SK-N-SH (cell line): ENCODE measurements at regions not wholly inside any gene's neighbourhood (a gene's known extent, or its start where the extent isn't known, plus 50 kb on each side); places are given as distances from the start of the nearest gene placed in this dataset.

Source experiments
- CTCF ChIA-PET: fragments of 300-600, 350-600 bp; formaldehyde crosslinking; extraction: SDS; loops from one replicate; lab custom pipeline; 2021; lab: Yijun Ruan, JAX
- POLR2A ChIA-PET: fragments of 350-600 bp; sonication (Branson Sonifier 250); formaldehyde crosslinking; extraction: SDS; loops from one replicate; lab custom pipeline; 2020; ENCODE audit warnings: antibody characterized with exemption, inconsistent platforms; lab: Yijun Ruan, JAX
- DNase-seq: peaks from one replicate; pipeline ENCODE4 v3.0.0; 2012
- H2AFZ ChIP-seq: fragments of 200-600 bp; sonication (generic); 2 replicates; pipeline ENCODE4 v1.8.1; 2016; ENCODE audit warnings: antibody characterized with exemption, mild to moderate bottlenecking, low read depth
- H3F3A ChIP-seq: fragments of 200-600 bp; sonication (generic); replicated peaks from 2 replicates; pipeline ENCODE3; 2016; ENCODE audit warnings: antibody characterized with exemption, mild to moderate bottlenecking; ENCODE audit not compliant: insufficient read depth
- H3K27ac ChIP-seq, 2 experiments: fragments of 200-500 bp in 1 of 2; fragments of 200-600 bp in 1 of 2; sonication (Bioruptor generic) in 1 of 2; sonication (generic), shearing (Covaris generic) in 1 of 2; 2 replicates each; pipeline versions ENCODE4 v1.5.1 to v1.6.1; 2014 to 2016; ENCODE audit warnings: low read depth in 2 of 2, inconsistent platforms in 1 of 2, low read length in 1 of 2, mild to moderate bottlenecking in 1 of 2, mixed read lengths in 1 of 2
- H3K27me3 ChIP-seq: fragments of 200-600 bp; sonication (generic), shearing (Covaris generic); 2 replicates; pipeline ENCODE4 v1.6.1; 2016; ENCODE audit warnings: mixed run types; ENCODE audit not compliant: insufficient read depth
- H3K36me3 ChIP-seq, 2 experiments: fragments of 200-500 bp in 1 of 2; fragments of 200-600 bp in 1 of 2; sonication (Bioruptor generic) in 1 of 2; sonication (generic) in 1 of 2; replicated peaks in 1 of 2; 2 replicates each; pipeline versions ENCODE3 to v1.5.1; 2014 to 2016; ENCODE audit warnings: low read length in 1 of 2, mild to moderate bottlenecking in 1 of 2; ENCODE audit not compliant: insufficient read depth in 2 of 2, control insufficient read depth in 1 of 2
- H3K4me1 ChIP-seq, 2 experiments: fragments of 200-500 bp in 1 of 2; fragments of 200-600 bp in 1 of 2; sonication (Bioruptor generic) in 1 of 2; sonication (generic), shearing (Covaris generic) in 1 of 2; 2 replicates each; pipeline versions ENCODE4 v1.5.1 to v1.6.1; 2014 to 2016; ENCODE audit warnings: low read depth in 1 of 2, low read length in 1 of 2, mixed run types in 1 of 2; ENCODE audit not compliant: insufficient read depth in 2 of 2, control insufficient read depth in 1 of 2
- H3K4me2 ChIP-seq: fragments of 200-600 bp; sonication (generic), shearing (Covaris generic); 2 replicates; pipeline ENCODE4 v1.6.1; 2017; ENCODE audit warnings: mixed run types
- H3K4me3 ChIP-seq, 2 experiments: fragments of 200-500 bp in 1 of 2; fragments of 200-600 bp in 1 of 2; sonication (Bioruptor generic) in 1 of 2; sonication (generic), shearing (Covaris generic) in 1 of 2; 2 replicates each; pipeline versions ENCODE4 v1.5.1 to v1.8.1; 2014 to 2016; ENCODE audit warnings: low read depth in 2 of 2, inconsistent platforms in 1 of 2, low read length in 1 of 2, mild to moderate bottlenecking in 1 of 2, mixed read lengths in 1 of 2, moderate library complexity in 1 of 2
- H3K79me2 ChIP-seq: fragments of 200-600 bp; sonication (generic); 2 replicates; pipeline ENCODE4 v1.8.1; 2017; ENCODE audit warnings: mild to moderate bottlenecking; ENCODE audit not compliant: insufficient read depth
- H3K9ac ChIP-seq: fragments of 200-600 bp; sonication (generic); 2 replicates; pipeline ENCODE4 v1.6.1; 2017; ENCODE audit warnings: mixed run types
- H3K9me2 ChIP-seq: fragments of 200-600 bp; sonication (generic); 2 replicates; pipeline ENCODE4 v1.6.1; 2017; ENCODE audit warnings: mixed run types
- H3K9me3 ChIP-seq: fragments of 200-600 bp; sonication (generic); 2 replicates; pipeline ENCODE4 v1.6.1; 2017; ENCODE audit warnings: mixed run types, mild to moderate bottlenecking, moderate library complexity
- H4K20me1 ChIP-seq: fragments of 200-600 bp; sonication (generic); 2 replicates; pipeline ENCODE4 v1.6.1; 2017; ENCODE audit warnings: mild to moderate bottlenecking, mixed run types; ENCODE audit not compliant: insufficient read depth
- ELF1 ChIP-seq: IDR thresholded peaks from 2 replicates; pipeline ENCODE4 v1.4.0; 2012
- FOXJ3 ChIP-seq: sonication (generic); formaldehyde crosslinking; IDR thresholded peaks from 2 replicates; pipeline ENCODE4 v1.5.1; 2020; ENCODE audit warnings: mild to moderate bottlenecking, missing genetic modification reagents
- GATA2 ChIP-seq: sonication (generic); formaldehyde crosslinking; IDR thresholded peaks from 2 replicates; pipeline ENCODE4 v1.5.0; 2020; ENCODE audit warnings: mild to moderate bottlenecking, missing genetic modification reagents
- MAX ChIP-seq: IDR thresholded peaks from 2 replicates; pipeline ENCODE4 v1.4.0; 2012; ENCODE audit warnings: low read depth
- MXI1 ChIP-seq: IDR thresholded peaks from 2 replicates; pipeline ENCODE4 v1.6.1; 2012; ENCODE audit warnings: mild to moderate bottlenecking, low read depth, low read length, improper control_type of control experiment
- NFIC ChIP-seq: IDR thresholded peaks from 2 replicates; pipeline ENCODE4 v1.4.0; 2012; ENCODE audit warnings: borderline replicate concordance
- NRF1 ChIP-seq: IDR thresholded peaks from 2 replicates; pipeline ENCODE4 v1.6.1; 2012; ENCODE audit warnings: low read depth, mild to moderate bottlenecking, low read length
- RCOR1 ChIP-seq: fragments of 150-350 bp; IDR thresholded peaks from 2 replicates; pipeline ENCODE4 v1.6.1; 2017; ENCODE audit warnings: antibody characterized with exemption, low read length
- REST ChIP-seq: IDR thresholded peaks from 2 replicates; pipeline ENCODE4 v1.6.1; 2012; ENCODE audit warnings: mild to moderate bottlenecking, low read depth, low read length, moderate library complexity
- SMC3 ChIP-seq: IDR thresholded peaks from 2 replicates; pipeline ENCODE4 v1.6.1; 2012; ENCODE audit warnings: low read depth, low read length, improper control_type of control experiment
- TCF12 ChIP-seq: IDR thresholded peaks from 2 replicates; pipeline ENCODE4 v1.4.0; 2012
- TEAD4 ChIP-seq: IDR thresholded peaks from 2 replicates; pipeline ENCODE4 v1.4.0; 2012; ENCODE audit warnings: mild to moderate bottlenecking, borderline replicate concordance; ENCODE audit not compliant: insufficient read depth
- ZBTB33 ChIP-seq: IDR thresholded peaks from 2 replicates; pipeline ENCODE4 v1.4.0; 2012; ENCODE audit warnings: low read depth, borderline replicate concordance
- WGBS: methylation state at CpG from one replicate; pipeline ENCODE4 v1.1.6; 2017; ENCODE audit warnings: low lambda C conversion rate; 5-methylcytosine and 5-hydroxymethylcytosine counted together
- TF ChIP-seq, protein P1 (sequence below): fragments of 150-350 bp; IDR thresholded peaks from 2 replicates; pipeline ENCODE4 v1.6.1; 2016; ENCODE audit warnings: mild to moderate bottlenecking, low read depth, low read length
- TF ChIP-seq, protein P2 (sequence below): IDR thresholded peaks from 2 replicates; pipeline ENCODE4; 2012

- Histone ChIP-seq H3K36me3 (no peaks in the 10 kb centered on the region), H3K27me3 (no peaks in the 10 kb centered on the region), H3K27ac (no peak overlapping the region), H3K4me3 (no peak overlapping the region), H3K9me3 (no peaks in the 10 kb centered on the region), H3K79me2 (no peaks in the 10 kb centered on the region), H2AFZ (peak overlapping the region; percentile 36; the same call in 1 of the 2 replicates), H3K9ac (no peak overlapping the region), H3K9me2 (no peaks in the 10 kb centered on the region), H4K20me1 (no peaks in the 10 kb centered on the region), H3K4me2 (no peak overlapping the region), H3F3A (peaks cover 5% of the 10 kb centered on the region), H3K4me1 (peaks cover 0 to 10% of the 10 kb centered on the region in 2 experiments; a peak in 2 of 4 replicates)
- TF ChIP-seq, protein P1, sequence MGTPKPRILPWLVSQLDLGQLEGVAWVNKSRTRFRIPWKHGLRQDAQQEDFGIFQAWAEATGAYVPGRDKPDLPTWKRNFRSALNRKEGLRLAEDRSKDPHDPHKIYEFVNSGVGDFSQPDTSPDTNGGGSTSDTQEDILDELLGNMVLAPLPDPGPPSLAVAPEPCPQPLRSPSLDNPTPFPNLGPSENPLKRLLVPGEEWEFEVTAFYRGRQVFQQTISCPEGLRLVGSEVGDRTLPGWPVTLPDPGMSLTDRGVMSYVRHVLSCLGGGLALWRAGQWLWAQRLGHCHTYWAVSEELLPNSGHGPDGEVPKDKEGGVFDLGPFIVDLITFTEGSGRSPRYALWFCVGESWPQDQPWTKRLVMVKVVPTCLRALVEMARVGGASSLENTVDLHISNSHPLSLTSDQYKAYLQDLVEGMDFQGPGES: no peak
- TF ChIP-seq GATA2 (CRISPR knock-in tag): no peak
- no peak for TF ChIP-seq FOXJ3 (CRISPR knock-in tag)
- no peak for TF ChIP-seq TCF12
- TF ChIP-seq MXI1: no peak
- TF ChIP-seq MAX: no peak
- TF ChIP-seq, protein P2, sequence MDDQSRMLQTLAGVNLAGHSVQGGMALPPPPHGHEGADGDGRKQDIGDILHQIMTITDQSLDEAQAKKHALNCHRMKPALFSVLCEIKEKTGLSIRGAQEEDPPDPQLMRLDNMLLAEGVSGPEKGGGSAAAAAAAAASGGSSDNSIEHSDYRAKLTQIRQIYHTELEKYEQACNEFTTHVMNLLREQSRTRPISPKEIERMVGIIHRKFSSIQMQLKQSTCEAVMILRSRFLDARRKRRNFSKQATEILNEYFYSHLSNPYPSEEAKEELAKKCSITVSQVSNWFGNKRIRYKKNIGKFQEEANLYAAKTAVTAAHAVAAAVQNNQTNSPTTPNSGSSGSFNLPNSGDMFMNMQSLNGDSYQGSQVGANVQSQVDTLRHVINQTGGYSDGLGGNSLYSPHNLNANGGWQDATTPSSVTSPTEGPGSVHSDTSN: no peak
- TF ChIP-seq REST: no peak
- no peak for TF ChIP-seq ELF1
- TF ChIP-seq NRF1: no peak
- no peak for TF ChIP-seq ZBTB33
- TF ChIP-seq NFIC: no peak
- TF ChIP-seq TEAD4: no peak
- no peak for TF ChIP-seq RCOR1
- no peak for TF ChIP-seq SMC3
- CTCF ChIA-PET: no interaction called here
- 76% methylated on average over 3 of the region's 3 CpGs for WGBS
- DNase-seq: no peak
- POLR2A ChIA-PET: no interaction called here
These were observed 191.5 kb downstream of the HS3ST3A1 start for GRCh38 chr17:13410214-13410613.
